WTC11 (cell line): ENCODE measurements at regions not wholly inside any gene's neighbourhood (a gene's known extent, or its start where the extent isn't known, plus 50 kb on each side); places are given as distances from the start of the nearest gene placed in this dataset.

Experiments used
- ATAC-seq: fragments of 200-7000 bp; cut with Tn5 transposase; 2 replicates; pipeline ENCODE4 v1.10.0; 2021; ENCODE audit warnings: mild to moderate bottlenecking, moderate library complexity
- CTCF ChIA-PET: fragments of 300-600 bp; sonication (Branson Sonifier 250); formaldehyde crosslinking; loops from one replicate; lab custom pipeline; 2021; ENCODE audit warnings: antibody characterized with exemption; lab: Charles Lee
- POLR2A ChIA-PET: fragments of 350-600 bp; sonication (Branson Sonifier 250); formaldehyde crosslinking; loops from one replicate; lab custom pipeline; 2021; ENCODE audit warnings: antibody characterized with exemption; lab: Charles Lee
- DNase-seq: peaks from one replicate; pipeline ENCODE4 v3.0.0; 2021; ENCODE audit warnings: low spot score
- H3K27ac Mint-ChIP-seq: 2 replicates; pipeline ENCODE4 v1.8.0; 2021; ENCODE audit warnings: mixed read lengths
- H3K27me3 Mint-ChIP-seq: 2 replicates; pipeline ENCODE4 v1.8.0; 2021; ENCODE audit warnings: low read depth, mild to moderate bottlenecking, moderate library complexity, mixed read lengths
- H3K36me3 Mint-ChIP-seq: 2 replicates; pipeline ENCODE4 v1.8.0; 2021; ENCODE audit warnings: mixed read lengths
- H3K4me1 Mint-ChIP-seq: 2 replicates; pipeline ENCODE4 v1.8.0; 2022; ENCODE audit warnings: mixed read lengths
- H3K4me3 Mint-ChIP-seq: 2 replicates; pipeline ENCODE4 v1.8.0; 2021; ENCODE audit warnings: mild to moderate bottlenecking, moderate library complexity, mixed read lengths
- H3K9me3 Mint-ChIP-seq: 2 replicates; pipeline ENCODE4 v1.8.0; 2021; ENCODE audit warnings: mixed read lengths
- AR ChIP-seq: fragments of 250-450 bp; sonication (Bioruptor Pico); IDR thresholded peaks from 2 replicates; pipeline ENCODE4 v1.9.0; 2021; ENCODE audit warnings: mild to moderate bottlenecking
- CDX4 ChIP-seq: fragments of 250-450 bp; sonication (Bioruptor Pico); IDR thresholded peaks from 2 replicates; pipeline ENCODE4 v1.9.0; 2021; ENCODE audit warnings: moderate library complexity, mild to moderate bottlenecking, inconsistent platforms, borderline replicate concordance
- ERG ChIP-seq: fragments of 250-450 bp; sonication (Bioruptor Pico); IDR thresholded peaks from 2 replicates; pipeline ENCODE4 v1.8.0; 2021; ENCODE audit warnings: mild to moderate bottlenecking
- NR1H2 ChIP-seq: sonication (generic); formaldehyde crosslinking; IDR thresholded peaks from 2 replicates; pipeline ENCODE4 v1.9.0; 2021; ENCODE audit warnings: mild to moderate bottlenecking, moderate library complexity, missing genetic modification reagents
- STAT6 ChIP-seq: sonication (generic); formaldehyde crosslinking; conservative IDR thresholded peaks from 2 replicates; pipeline ENCODE4 v1.8.1; 2023; ENCODE audit warnings: mild to moderate bottlenecking, low read depth, missing genetic modification reagents, moderate library complexity
- TCF7 ChIP-seq: sonication (generic); formaldehyde crosslinking; IDR thresholded peaks from 2 replicates; pipeline ENCODE4 v1.8.0; 2022; ENCODE audit warnings: mild to moderate bottlenecking, low read depth, missing genetic modification reagents, moderate library complexity
- ZNF317 ChIP-seq: sonication (generic); formaldehyde crosslinking; IDR thresholded peaks from 2 replicates; pipeline ENCODE4 v1.8.1; 2023; ENCODE audit warnings: low read depth, mild to moderate bottlenecking, moderate library complexity, missing genetic modification reagents, borderline replicate concordance
- TF ChIP-seq, protein P1 (sequence below): sonication (generic); formaldehyde crosslinking; IDR thresholded peaks from 2 replicates; pipeline ENCODE4 v1.8.0; 2023; ENCODE audit warnings: missing genetic modification reagents, mild to moderate bottlenecking, borderline replicate concordance
- TF ChIP-seq, protein P2 (sequence below): sonication (generic); formaldehyde crosslinking; IDR thresholded peaks from 2 replicates; pipeline ENCODE4 v1.8.1; 2022; ENCODE audit warnings: missing genetic modification reagents, borderline replicate concordance
- TF ChIP-seq, protein P3 (sequence below): sonication (generic); formaldehyde crosslinking; IDR thresholded peaks from 2 replicates; pipeline ENCODE4 v1.8.0; 2022; ENCODE audit warnings: mild to moderate bottlenecking, missing genetic modification reagents
- TF ChIP-seq, protein P4 (sequence below): fragments of 250-450 bp; sonication (Bioruptor Pico); IDR thresholded peaks from 2 replicates; pipeline ENCODE4 v1.9.0; 2021; ENCODE audit warnings: mild to moderate bottlenecking
- TF ChIP-seq, protein P5 (sequence below): sonication (generic); formaldehyde crosslinking; IDR thresholded peaks from 2 replicates; pipeline ENCODE4 v1.8.1; 2023; ENCODE audit warnings: mild to moderate bottlenecking, missing genetic modification reagents

GRCh38 chr15:77863491-77864105, 213.9 kb downstream of the TBC1D2B start (continued):
- TF ChIP-seq AR, result no peak
- TF ChIP-seq, protein P1, sequence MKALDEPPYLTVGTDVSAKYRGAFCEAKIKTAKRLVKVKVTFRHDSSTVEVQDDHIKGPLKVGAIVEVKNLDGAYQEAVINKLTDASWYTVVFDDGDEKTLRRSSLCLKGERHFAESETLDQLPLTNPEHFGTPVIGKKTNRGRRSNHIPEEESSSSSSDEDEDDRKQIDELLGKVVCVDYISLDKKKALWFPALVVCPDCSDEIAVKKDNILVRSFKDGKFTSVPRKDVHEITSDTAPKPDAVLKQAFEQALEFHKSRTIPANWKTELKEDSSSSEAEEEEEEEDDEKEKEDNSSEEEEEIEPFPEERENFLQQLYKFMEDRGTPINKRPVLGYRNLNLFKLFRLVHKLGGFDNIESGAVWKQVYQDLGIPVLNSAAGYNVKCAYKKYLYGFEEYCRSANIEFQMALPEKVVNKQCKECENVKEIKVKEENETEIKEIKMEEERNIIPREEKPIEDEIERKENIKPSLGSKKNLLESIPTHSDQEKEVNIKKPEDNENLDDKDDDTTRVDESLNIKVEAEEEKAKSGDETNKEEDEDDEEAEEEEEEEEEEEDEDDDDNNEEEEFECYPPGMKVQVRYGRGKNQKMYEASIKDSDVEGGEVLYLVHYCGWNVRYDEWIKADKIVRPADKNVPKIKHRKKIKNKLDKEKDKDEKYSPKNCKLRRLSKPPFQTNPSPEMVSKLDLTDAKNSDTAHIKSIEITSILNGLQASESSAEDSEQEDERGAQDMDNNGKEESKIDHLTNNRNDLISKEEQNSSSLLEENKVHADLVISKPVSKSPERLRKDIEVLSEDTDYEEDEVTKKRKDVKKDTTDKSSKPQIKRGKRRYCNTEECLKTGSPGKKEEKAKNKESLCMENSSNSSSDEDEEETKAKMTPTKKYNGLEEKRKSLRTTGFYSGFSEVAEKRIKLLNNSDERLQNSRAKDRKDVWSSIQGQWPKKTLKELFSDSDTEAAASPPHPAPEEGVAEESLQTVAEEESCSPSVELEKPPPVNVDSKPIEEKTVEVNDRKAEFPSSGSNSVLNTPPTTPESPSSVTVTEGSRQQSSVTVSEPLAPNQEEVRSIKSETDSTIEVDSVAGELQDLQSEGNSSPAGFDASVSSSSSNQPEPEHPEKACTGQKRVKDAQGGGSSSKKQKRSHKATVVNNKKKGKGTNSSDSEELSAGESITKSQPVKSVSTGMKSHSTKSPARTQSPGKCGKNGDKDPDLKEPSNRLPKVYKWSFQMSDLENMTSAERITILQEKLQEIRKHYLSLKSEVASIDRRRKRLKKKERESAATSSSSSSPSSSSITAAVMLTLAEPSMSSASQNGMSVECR (CRISPR knock-in tag), result no peak
- no peak for TF ChIP-seq STAT6 (CRISPR knock-in tag)
- TF ChIP-seq, protein P2, sequence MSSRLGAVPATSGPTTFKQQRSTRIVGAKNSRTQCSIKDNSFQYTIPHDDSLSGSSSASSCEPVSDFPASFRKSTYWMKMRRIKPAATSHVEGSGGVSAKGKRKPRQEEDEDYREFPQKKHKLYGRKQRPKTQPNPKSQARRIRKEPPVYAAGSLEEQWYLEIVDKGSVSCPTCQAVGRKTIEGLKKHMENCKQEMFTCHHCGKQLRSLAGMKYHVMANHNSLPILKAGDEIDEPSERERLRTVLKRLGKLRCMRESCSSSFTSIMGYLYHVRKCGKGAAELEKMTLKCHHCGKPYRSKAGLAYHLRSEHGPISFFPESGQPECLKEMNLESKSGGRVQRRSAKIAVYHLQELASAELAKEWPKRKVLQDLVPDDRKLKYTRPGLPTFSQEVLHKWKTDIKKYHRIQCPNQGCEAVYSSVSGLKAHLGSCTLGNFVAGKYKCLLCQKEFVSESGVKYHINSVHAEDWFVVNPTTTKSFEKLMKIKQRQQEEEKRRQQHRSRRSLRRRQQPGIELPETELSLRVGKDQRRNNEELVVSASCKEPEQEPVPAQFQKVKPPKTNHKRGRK (CRISPR knock-in tag), result no peak
- TF ChIP-seq, all 79 proteins: peak for 0

- CTCF ChIA-PET, result interaction anchor here (1.0 to 2.3 kb wide), 2 partner anchors 8 to 229 kb away, joined by 6 to 11 read pairs; no protein-coding TSS in a partner anchor
- TF ChIP-seq, protein P2 (CRISPR knock-in tag), result no peak
- TF ChIP-seq CDX4 (CRISPR knock-in tag) (no peak), NR1H2 (no peak), ZNF317 (CRISPR knock-in tag) (no peak), ERG (CRISPR knock-in tag) (no peak), TCF7 (CRISPR knock-in tag) (no peak)
- TF ChIP-seq, protein P3, sequence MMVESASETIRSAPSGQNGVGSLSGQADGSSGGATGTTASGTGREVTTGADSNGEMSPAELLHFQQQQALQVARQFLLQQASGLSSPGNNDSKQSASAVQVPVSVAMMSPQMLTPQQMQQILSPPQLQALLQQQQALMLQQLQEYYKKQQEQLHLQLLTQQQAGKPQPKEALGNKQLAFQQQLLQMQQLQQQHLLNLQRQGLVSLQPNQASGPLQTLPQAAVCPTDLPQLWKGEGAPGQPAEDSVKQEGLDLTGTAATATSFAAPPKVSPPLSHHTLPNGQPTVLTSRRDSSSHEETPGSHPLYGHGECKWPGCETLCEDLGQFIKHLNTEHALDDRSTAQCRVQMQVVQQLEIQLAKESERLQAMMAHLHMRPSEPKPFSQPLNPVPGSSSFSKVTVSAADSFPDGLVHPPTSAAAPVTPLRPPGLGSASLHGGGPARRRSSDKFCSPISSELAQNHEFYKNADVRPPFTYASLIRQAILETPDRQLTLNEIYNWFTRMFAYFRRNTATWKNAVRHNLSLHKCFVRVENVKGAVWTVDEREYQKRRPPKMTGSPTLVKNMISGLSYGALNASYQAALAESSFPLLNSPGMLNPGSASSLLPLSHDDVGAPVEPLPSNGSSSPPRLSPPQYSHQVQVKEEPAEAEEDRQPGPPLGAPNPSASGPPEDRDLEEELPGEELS (CRISPR knock-in tag), result no peak
- TF ChIP-seq, protein P4, sequence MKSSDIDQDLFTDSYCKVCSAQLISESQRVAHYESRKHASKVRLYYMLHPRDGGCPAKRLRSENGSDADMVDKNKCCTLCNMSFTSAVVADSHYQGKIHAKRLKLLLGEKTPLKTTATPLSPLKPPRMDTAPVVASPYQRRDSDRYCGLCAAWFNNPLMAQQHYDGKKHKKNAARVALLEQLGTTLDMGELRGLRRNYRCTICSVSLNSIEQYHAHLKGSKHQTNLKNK (CRISPR knock-in tag), result no peak
- TF ChIP-seq, protein P5, sequence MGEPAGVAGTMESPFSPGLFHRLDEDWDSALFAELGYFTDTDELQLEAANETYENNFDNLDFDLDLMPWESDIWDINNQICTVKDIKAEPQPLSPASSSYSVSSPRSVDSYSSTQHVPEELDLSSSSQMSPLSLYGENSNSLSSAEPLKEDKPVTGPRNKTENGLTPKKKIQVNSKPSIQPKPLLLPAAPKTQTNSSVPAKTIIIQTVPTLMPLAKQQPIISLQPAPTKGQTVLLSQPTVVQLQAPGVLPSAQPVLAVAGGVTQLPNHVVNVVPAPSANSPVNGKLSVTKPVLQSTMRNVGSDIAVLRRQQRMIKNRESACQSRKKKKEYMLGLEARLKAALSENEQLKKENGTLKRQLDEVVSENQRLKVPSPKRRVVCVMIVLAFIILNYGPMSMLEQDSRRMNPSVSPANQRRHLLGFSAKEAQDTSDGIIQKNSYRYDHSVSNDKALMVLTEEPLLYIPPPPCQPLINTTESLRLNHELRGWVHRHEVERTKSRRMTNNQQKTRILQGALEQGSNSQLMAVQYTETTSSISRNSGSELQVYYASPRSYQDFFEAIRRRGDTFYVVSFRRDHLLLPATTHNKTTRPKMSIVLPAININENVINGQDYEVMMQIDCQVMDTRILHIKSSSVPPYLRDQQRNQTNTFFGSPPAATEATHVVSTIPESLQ, result no peak
Observed at GRCh38 chr15:77862651-77863104, 214.8 kb downstream of the TBC1D2B start.

More at GRCh38 chr15:77862651-77863104, 214.8 kb downstream of the TBC1D2B start:
- Mint-ChIP-seq H3K36me3 (no peaks in the 10 kb centered on the region), H3K4me1 (peaks cover 19% of the 10 kb centered on the region), H3K27me3 (no peaks in the 10 kb centered on the region; the same call in 1 of the 2 replicates), H3K9me3 (no peaks in the 10 kb centered on the region), H3K27ac (no peak overlapping the region), H3K4me3 (no peak overlapping the region)
- ATAC-seq, result no peak
- POLR2A ChIA-PET, result no interaction called here
- no peak for DNase-seq
